NOMO-1 (cell line): ENCODE measurements at regions not wholly inside any gene's neighbourhood (a gene's known extent, or its start where the extent isn't known, plus 50 kb on each side); places are given as distances from the start of the nearest gene placed in this dataset.
"Not testable (repeated sequence)": the region's sequence is repeated elsewhere in the genome, so short reads cannot be mapped to it uniquely, and the experiment has no call there.

Source experiments
- DNase-seq, 2 experiments: peaks; one replicate each; lab custom pipeline; 2025; ENCODE audit not compliant: unreplicated experiment in 2 of 2; lab: John Stamatoyannopoulos, UW

GRCh38 chr9:36521148-36521547, 51.5 kb upstream of the MELK start:
- DNase-seq = no peak

GRCh38 chr9:36517131-36517530, 55.6 kb upstream of the MELK start:
- DNase-seq = no peak

- no peak for DNase-seq
These were observed 68.5 kb upstream of the MELK start for GRCh38 chr9:36504156-36504555.

GRCh38 chr9:36503172-36504088, 69.3 kb upstream of the MELK start:
- no peak for DNase-seq

GRCh38 chr9:36501727-36502126, 71.0 kb upstream of the MELK start:
- DNase-seq = no peak

GRCh38 chr9:36500931-36501330, 71.8 kb upstream of the MELK start:
- DNase-seq = not testable (repeated sequence)

GRCh38 chr9:36499174-36499890, 73.4 kb upstream of the MELK start:
- DNase-seq = no peak

- DNase-seq = not testable (repeated sequence)
These were observed 79.1 kb upstream of the MELK start for GRCh38 chr9:36493564-36493963.

GRCh38 chr9:36492865-36493264, 79.8 kb upstream of the MELK start:
- no peak for DNase-seq

- no peak for DNase-seq
These were observed 83.2 kb upstream of the MELK start for GRCh38 chr9:36489453-36489852.

GRCh38 chr9:36488389-36488756, 84.3 kb upstream of the MELK start:
- no peak for DNase-seq

GRCh38 chr9:36487482-36488388, 85.0 kb upstream of the MELK start:
- peak; percentile 56 to 72 for DNase-seq

- DNase-seq = peak; percentile 3 to 14
These were observed 85.7 kb upstream of the MELK start for GRCh38 chr9:36486933-36487481.

GRCh38 chr9:36486329-36486932, 86.3 kb upstream of the MELK start:
- no peak for DNase-seq

GRCh38 chr9:36485647-36486328, 85.7 kb upstream of the RNF38 start:
- no peak for DNase-seq

GRCh38 chr9:36484124-36484523, 84.1 kb upstream of the RNF38 start:
- no peak for DNase-seq

- DNase-seq = no peak
These were observed 79.0 kb upstream of the RNF38 start for GRCh38 chr9:36479101-36479500.

GRCh38 chr9:36471359-36471758, 71.3 kb upstream of the RNF38 start:
- DNase-seq = no peak

GRCh38 chr9:36470643-36471290, 70.7 kb upstream of the RNF38 start:
- DNase-seq = peak; percentile 28 to 29
